22Rv1 (cell line): ENCODE measurements at regions not wholly inside any gene's neighbourhood (a gene's known extent, or its start where the extent isn't known, plus 50 kb on each side); places are given as distances from the start of the nearest gene placed in this dataset.

ENCODE experiments used
- ZFX ChIP-seq: fragments of 450-650 bp; IDR thresholded peaks from 2 replicates; pipeline ENCODE4 v1.6.1; 2017; ENCODE audit warnings: antibody characterized with exemption, borderline replicate concordance
- TF ChIP-seq, protein P1 (sequence below): fragments of 450-650 bp; IDR thresholded peaks from 2 replicates; pipeline ENCODE4 v1.5.1; 2017; ENCODE audit warnings: mild to moderate bottlenecking

DNA sequence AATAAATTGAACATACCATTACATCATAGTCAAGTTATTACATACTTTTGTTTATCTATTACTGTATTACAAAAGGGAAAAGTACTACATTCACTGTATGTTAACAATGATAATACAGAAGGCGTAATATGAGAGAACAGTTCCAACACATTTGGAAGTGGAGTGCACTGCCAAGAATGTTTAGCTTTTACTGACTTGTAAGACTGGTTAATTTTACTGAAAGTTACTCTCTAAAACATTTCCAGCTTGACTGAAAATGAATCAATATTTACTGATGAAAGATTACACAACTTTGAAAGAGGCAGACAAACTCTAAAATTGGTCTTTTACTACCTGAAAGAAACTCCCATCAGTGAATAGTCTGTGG, 728.5 kb downstream of the FSCB start:
- TF ChIP-seq, protein P1, sequence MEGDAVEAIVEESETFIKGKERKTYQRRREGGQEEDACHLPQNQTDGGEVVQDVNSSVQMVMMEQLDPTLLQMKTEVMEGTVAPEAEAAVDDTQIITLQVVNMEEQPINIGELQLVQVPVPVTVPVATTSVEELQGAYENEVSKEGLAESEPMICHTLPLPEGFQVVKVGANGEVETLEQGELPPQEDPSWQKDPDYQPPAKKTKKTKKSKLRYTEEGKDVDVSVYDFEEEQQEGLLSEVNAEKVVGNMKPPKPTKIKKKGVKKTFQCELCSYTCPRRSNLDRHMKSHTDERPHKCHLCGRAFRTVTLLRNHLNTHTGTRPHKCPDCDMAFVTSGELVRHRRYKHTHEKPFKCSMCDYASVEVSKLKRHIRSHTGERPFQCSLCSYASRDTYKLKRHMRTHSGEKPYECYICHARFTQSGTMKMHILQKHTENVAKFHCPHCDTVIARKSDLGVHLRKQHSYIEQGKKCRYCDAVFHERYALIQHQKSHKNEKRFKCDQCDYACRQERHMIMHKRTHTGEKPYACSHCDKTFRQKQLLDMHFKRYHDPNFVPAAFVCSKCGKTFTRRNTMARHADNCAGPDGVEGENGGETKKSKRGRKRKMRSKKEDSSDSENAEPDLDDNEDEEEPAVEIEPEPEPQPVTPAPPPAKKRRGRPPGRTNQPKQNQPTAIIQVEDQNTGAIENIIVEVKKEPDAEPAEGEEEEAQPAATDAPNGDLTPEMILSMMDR = no peak
- TF ChIP-seq ZFX = no peak
